ENCODE measurements at regions not wholly inside any gene's neighbourhood (a gene's known extent, or its start where the extent isn't known, plus 50 kb on each side); places are given as distances from the start of the nearest gene placed in this dataset.

- ATAC-seq (no peak), DNase-seq (no peak)
- intact Hi-C loops (cut with micrococcal nuclease): no loop called here
- ChIA-PET POLR2A (ENCODE audit: unreplicated experiment) (no interaction called here), CTCF (no interaction called here)
- no peaks in the 10 kb centered on the region for H3K9me2 ChIP-seq (replicated peaks; ENCODE audit: low read length)
- no peaks in the 10 kb centered on the region for H3K27me3 ChIP-seq (ENCODE audit: low read length)
- H3K9me3 ChIP-seq (ENCODE audit: low read length): no peaks in the 10 kb centered on the region
- no peak overlapping the region for H3K4me3 ChIP-seq (ENCODE audit: low read length)
- no peak overlapping the region for H2AFZ ChIP-seq (ENCODE audit: low read length)
- no peak overlapping the region for H3K9ac ChIP-seq (ENCODE audit: low read length)
- no peaks in the 10 kb centered on the region for H3K79me2 ChIP-seq (ENCODE audit: low read length)
- no peak overlapping the region for H3K4me2 ChIP-seq (ENCODE audit: low read length)
- no peaks in the 10 kb centered on the region for H3K36me3 ChIP-seq (ENCODE audit: low read depth, low read length)
- H3K27ac ChIP-seq (ENCODE audit: low read length): no peak overlapping the region
- TF ChIP-seq EZH2 (IDR thresholded peaks at IDR 0.05; ENCODE audit: low read length, unreplicated experiment) (no peak), EZH2phosphoT487 (IDR thresholded peaks at IDR 0.05; ENCODE audit: borderline replicate concordance, low read length) (no peak), CTCF (conservative IDR thresholded peaks at IDR 0.05; ENCODE audit: low read depth, low read length) (no peak)
- no peaks in the 10 kb centered on the region for H3F3A ChIP-seq (ENCODE audit: low read length, unreplicated experiment)
- H4K20me1 ChIP-seq (ENCODE audit: low read length): no peaks in the 10 kb centered on the region
- no TSS peak for BruUV-seq (replicated peaks)
- no peaks in the 10 kb centered on the region for H3K4me1 ChIP-seq (ENCODE audit: insufficient read depth, low read length)
These were observed 1674.5 kb upstream of the LRRTM1 start for GRCh38 chr2:81979086-81979485.

GRCh38 chr2:81976998-81977397 lies 1672.4 kb upstream of the LRRTM1 start:
- peak; percentile 34 for DNase-seq
- H2AFZ ChIP-seq (ENCODE audit: low read length): no peak overlapping the region
- H3K4me1 ChIP-seq (ENCODE audit: insufficient read depth, low read length): no peaks in the 10 kb centered on the region
- no peaks in the 10 kb centered on the region for H3K36me3 ChIP-seq (ENCODE audit: low read depth, low read length)
- H3K9me2 ChIP-seq (replicated peaks; ENCODE audit: low read length): no peaks in the 10 kb centered on the region
- H3K9ac ChIP-seq (ENCODE audit: low read length): no peak overlapping the region
- no TSS peak for BruUV-seq (replicated peaks)
- H3K79me2 ChIP-seq (ENCODE audit: low read length): no peaks in the 10 kb centered on the region
- H3K27ac ChIP-seq (ENCODE audit: low read length): no peak overlapping the region
- POLR2A ChIA-PET (ENCODE audit: unreplicated experiment): no interaction called here
- no peaks in the 10 kb centered on the region for H3K9me3 ChIP-seq (ENCODE audit: low read length)
- intact Hi-C loops (cut with micrococcal nuclease): no loop called here
- H3K4me3 ChIP-seq (ENCODE audit: low read length): no peak overlapping the region
- H3F3A ChIP-seq (ENCODE audit: low read length, unreplicated experiment): no peaks in the 10 kb centered on the region
- TF ChIP-seq EZH2 (IDR thresholded peaks at IDR 0.05; ENCODE audit: low read length, unreplicated experiment) (no peak), CTCF (conservative IDR thresholded peaks at IDR 0.05; ENCODE audit: low read depth, low read length) (no peak), EZH2phosphoT487 (IDR thresholded peaks at IDR 0.05; ENCODE audit: borderline replicate concordance, low read length) (no peak)
- H3K4me2 ChIP-seq (ENCODE audit: low read length): no peak overlapping the region
- H4K20me1 ChIP-seq (ENCODE audit: low read length): no peaks in the 10 kb centered on the region
- no peaks in the 10 kb centered on the region for H3K27me3 ChIP-seq (ENCODE audit: low read length)
- CTCF ChIA-PET: no interaction called here
- peak; percentile 50 for ATAC-seq

- no peak for TF ChIP-seq EZH2phosphoT487 (IDR thresholded peaks at IDR 0.05; ENCODE audit: borderline replicate concordance, low read length)
- no peak for TF ChIP-seq EZH2 (IDR thresholded peaks at IDR 0.05; ENCODE audit: low read length, unreplicated experiment)
- TF ChIP-seq CTCF (conservative IDR thresholded peaks at IDR 0.05; ENCODE audit: low read depth, low read length): no peak
- H4K20me1 ChIP-seq (ENCODE audit: low read length): no peaks in the 10 kb centered on the region
- DNase-seq (no peak), ATAC-seq (no peak)
- H3F3A ChIP-seq (ENCODE audit: low read length, unreplicated experiment): no peaks in the 10 kb centered on the region
- no peaks in the 10 kb centered on the region for H3K79me2 ChIP-seq (ENCODE audit: low read length)
- H3K4me3 ChIP-seq (ENCODE audit: low read length): no peak overlapping the region
- H2AFZ ChIP-seq (ENCODE audit: low read length): no peak overlapping the region
- CTCF ChIA-PET: no interaction called here
- intact Hi-C loops (cut with micrococcal nuclease): no loop called here
- no peaks in the 10 kb centered on the region for H3K36me3 ChIP-seq (ENCODE audit: low read depth, low read length)
- no peak overlapping the region for H3K9ac ChIP-seq (ENCODE audit: low read length)
- H3K9me2 ChIP-seq (replicated peaks; ENCODE audit: low read length): no peaks in the 10 kb centered on the region
- no peaks in the 10 kb centered on the region for H3K4me1 ChIP-seq (ENCODE audit: insufficient read depth, low read length)
- H3K27ac ChIP-seq (ENCODE audit: low read length): no peak overlapping the region
- POLR2A ChIA-PET (ENCODE audit: unreplicated experiment): no interaction called here
- no peaks in the 10 kb centered on the region for H3K9me3 ChIP-seq (ENCODE audit: low read length)
- H3K4me2 ChIP-seq (ENCODE audit: low read length): no peak overlapping the region
- BruUV-seq (replicated peaks): no TSS peak
- H3K27me3 ChIP-seq (ENCODE audit: low read length): no peaks in the 10 kb centered on the region
These were observed 1669.7 kb upstream of the LRRTM1 start for GRCh38 chr2:81974216-81974615.
